ENCODE measurements at regions not wholly inside any gene's neighbourhood (a gene's known extent, or its start where the extent isn't known, plus 50 kb on each side); places are given as distances from the start of the nearest gene placed in this dataset.

- no peak for TF ChIP-seq CTCF (IDR thresholded peaks at IDR 0.05)
- no peak for TF ChIP-seq POLR2A (IDR thresholded peaks at IDR 0.05)
Measured at GRCh38 chr2:154565433-154565832, 133.1 kb upstream of the KCNJ3 start.
